Activated CD8-positive, alpha-beta T cell treated with anti-CD3 and anti-CD28 coated beads for 36 hours (primary cell): ENCODE measurements at regions not wholly inside any gene's neighbourhood (a gene's known extent, or its start where the extent isn't known, plus 50 kb on each side); places are given as distances from the start of the nearest gene placed in this dataset.

ENCODE experiments used
- ATAC-seq: fragments of 200-7000 bp; cut with Tn5 transposase; one replicate; pipeline ENCODE4 v1.10.0; 2021; ENCODE audit warnings: mild to moderate bottlenecking, moderate library complexity
- CTCF ChIA-PET: fragments of 350-600 bp; sonication (Branson Sonifier 250); formaldehyde crosslinking; loops from one replicate; lab custom pipeline; 2021; ENCODE audit warnings: antibody characterized with exemption; lab: Charles Lee
- POLR2A ChIA-PET: fragments of 350-600 bp; sonication (Branson Sonifier 250); formaldehyde crosslinking; loops from one replicate; lab custom pipeline; 2021; ENCODE audit warnings: antibody characterized with exemption; lab: Charles Lee
- DNase-seq: peaks from one replicate; pipeline ENCODE4 v3.0.0-alpha.2; 2020
- H3K27ac Mint-ChIP-seq: one replicate; pipeline ENCODE4 v1.8.0; 2021; ENCODE audit warnings: mild to moderate bottlenecking, mixed read lengths
- H3K27me3 Mint-ChIP-seq: one replicate; pipeline ENCODE4 v1.8.0; 2021; ENCODE audit warnings: mixed read lengths
- H3K36me3 Mint-ChIP-seq: one replicate; pipeline ENCODE4 v1.8.0; 2021; ENCODE audit warnings: low read depth, mixed read lengths
- H3K4me1 Mint-ChIP-seq: one replicate; pipeline ENCODE4 v1.8.0; 2021; ENCODE audit warnings: low read depth, mixed read lengths
- H3K4me3 Mint-ChIP-seq: one replicate; pipeline ENCODE4 v1.8.0; 2021; ENCODE audit warnings: mild to moderate bottlenecking, moderate library complexity, mixed read lengths
- H3K9me3 Mint-ChIP-seq: one replicate; pipeline ENCODE4 v1.8.0; 2021; ENCODE audit warnings: mixed read lengths
- intact Hi-C: fragments of 100-400 bp; cut with micrococcal nuclease; formaldehyde crosslinking; loops from one replicate; pipeline ENCODE4 v1.10.0; 2022
- TF ChIP-seq, protein P1 (sequence below): fragments of 200-600 bp; IDR thresholded peaks from one replicate; pipeline ENCODE4 v1.8.0; 2022; ENCODE audit warnings: antibody characterized with exemption, mild to moderate bottlenecking

- Mint-ChIP-seq H3K9me3 (no peaks in the 10 kb centered on the region), H3K27me3 (no peaks in the 10 kb centered on the region), H3K4me3 (no peak overlapping the region), H3K27ac (no peak overlapping the region), H3K4me1 (peaks cover 6% of the 10 kb centered on the region), H3K36me3 (peaks cover 9% of the 10 kb centered on the region)
- ChIA-PET POLR2A (interaction anchor here (0.6 to 1.9 kb wide), 4 partner anchors 10 to 112 kb away, joined by 3 to 6 read pairs (median 5); no protein-coding TSS in a partner anchor), CTCF (interaction anchor here (0.7 to 1.8 kb wide), 2 partner anchors 10 to 142 kb away, joined by 3 to 6 read pairs; no protein-coding TSS in a partner anchor)
- TF ChIP-seq, protein P1, sequence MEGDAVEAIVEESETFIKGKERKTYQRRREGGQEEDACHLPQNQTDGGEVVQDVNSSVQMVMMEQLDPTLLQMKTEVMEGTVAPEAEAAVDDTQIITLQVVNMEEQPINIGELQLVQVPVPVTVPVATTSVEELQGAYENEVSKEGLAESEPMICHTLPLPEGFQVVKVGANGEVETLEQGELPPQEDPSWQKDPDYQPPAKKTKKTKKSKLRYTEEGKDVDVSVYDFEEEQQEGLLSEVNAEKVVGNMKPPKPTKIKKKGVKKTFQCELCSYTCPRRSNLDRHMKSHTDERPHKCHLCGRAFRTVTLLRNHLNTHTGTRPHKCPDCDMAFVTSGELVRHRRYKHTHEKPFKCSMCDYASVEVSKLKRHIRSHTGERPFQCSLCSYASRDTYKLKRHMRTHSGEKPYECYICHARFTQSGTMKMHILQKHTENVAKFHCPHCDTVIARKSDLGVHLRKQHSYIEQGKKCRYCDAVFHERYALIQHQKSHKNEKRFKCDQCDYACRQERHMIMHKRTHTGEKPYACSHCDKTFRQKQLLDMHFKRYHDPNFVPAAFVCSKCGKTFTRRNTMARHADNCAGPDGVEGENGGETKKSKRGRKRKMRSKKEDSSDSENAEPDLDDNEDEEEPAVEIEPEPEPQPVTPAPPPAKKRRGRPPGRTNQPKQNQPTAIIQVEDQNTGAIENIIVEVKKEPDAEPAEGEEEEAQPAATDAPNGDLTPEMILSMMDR = no peak
- DNase-seq (no peak), ATAC-seq (no peak)
- intact Hi-C loops = loop anchor here (10.0 kb wide), 1 partner anchor 143 kb away; no protein-coding TSS in a partner anchor
Observed at GRCh38 chr14:50007123-50007903, 109.1 kb downstream of the VCPKMT start.

GRCh38 chr14:50008562-50008961, 107.8 kb downstream of the VCPKMT start:
- no peak overlapping the region for H3K27ac Mint-ChIP-seq
- H3K9me3 Mint-ChIP-seq = no peaks in the 10 kb centered on the region
- peaks cover 7% of the 10 kb centered on the region for H3K36me3 Mint-ChIP-seq
- H3K27me3 Mint-ChIP-seq = no peaks in the 10 kb centered on the region
- H3K4me1 Mint-ChIP-seq = peaks cover 13% of the 10 kb centered on the region
- POLR2A ChIA-PET = interaction anchor here (1.5 to 1.9 kb wide), 2 partner anchors 9 to 113 kb away, joined by 5 read pairs; no protein-coding TSS in a partner anchor
- TF ChIP-seq, protein P1 = no peak
- CTCF ChIA-PET = interaction anchor here (1.8 kb wide), 1 partner anchor 9 kb away, joined by 6 read pairs; no protein-coding TSS in a partner anchor
- ATAC-seq (no peak), DNase-seq (no peak)
- no peak overlapping the region for H3K4me3 Mint-ChIP-seq
- intact Hi-C loops = loop anchor here (10.0 kb wide), 1 partner anchor 144 kb away; no protein-coding TSS in a partner anchor

- no peak for DNase-seq
- no peak for ATAC-seq
- ChIA-PET POLR2A (no interaction called here), CTCF (no interaction called here)
- TF ChIP-seq, protein P1 = no peak
- Mint-ChIP-seq H3K27ac (no peak overlapping the region), H3K9me3 (no peaks in the 10 kb centered on the region), H3K4me3 (no peak overlapping the region), H3K4me1 (peaks cover 14% of the 10 kb centered on the region), H3K36me3 (peaks cover 7% of the 10 kb centered on the region), H3K27me3 (no peaks in the 10 kb centered on the region)
- intact Hi-C loops = loop anchor here (10.0 kb wide), 1 partner anchor 144 kb away; no protein-coding TSS in a partner anchor
Observed at GRCh38 chr14:50008974-50009373, 107.4 kb downstream of the VCPKMT start.

GRCh38 chr14:50010752-50011151, 105.6 kb downstream of the VCPKMT start:
- H3K4me1 Mint-ChIP-seq = peaks cover 19% of the 10 kb centered on the region
- TF ChIP-seq, protein P1 = no peak
- ATAC-seq = no peak

GRCh38 chr14:50011242-50011641, 105.1 kb downstream of the VCPKMT start:
- ChIA-PET POLR2A (interaction anchor here (1.3 to 3.7 kb wide), 2 partner anchors 10 to 18 kb away, joined by 4 to 17 read pairs; no protein-coding TSS in a partner anchor), CTCF (no interaction called here)
- TF ChIP-seq, protein P1 = no peak
- Mint-ChIP-seq H3K4me3 (no peak overlapping the region), H3K27ac (no peak overlapping the region), H3K9me3 (no peaks in the 10 kb centered on the region), H3K36me3 (peaks cover 11% of the 10 kb centered on the region), H3K4me1 (peaks cover 24% of the 10 kb centered on the region), H3K27me3 (no peaks in the 10 kb centered on the region)
- intact Hi-C loops = no loop called here
- no peak for DNase-seq
- no peak for ATAC-seq

More at GRCh38 chr14:50010752-50011151, 105.6 kb downstream of the VCPKMT start:
- intact Hi-C loops = no loop called here
- Mint-ChIP-seq H3K27me3 (no peaks in the 10 kb centered on the region), H3K9me3 (no peaks in the 10 kb centered on the region), H3K4me3 (no peak overlapping the region), H3K36me3 (peaks cover 7% of the 10 kb centered on the region), H3K27ac (no peak overlapping the region)
- ChIA-PET POLR2A (interaction anchor here (0.6 to 3.7 kb wide), 3 partner anchors 9 to 28 kb away, joined by 4 to 17 read pairs (median 4); no protein-coding TSS in a partner anchor), CTCF (interaction anchor here (1.0 kb wide), 1 partner anchor 147 kb away, joined by 3 read pairs; no protein-coding TSS in a partner anchor)
- DNase-seq = no peak
